Fibroblast of mammary gland (primary cell): ENCODE measurements at regions not wholly inside any gene's neighbourhood (a gene's known extent, or its start where the extent isn't known, plus 50 kb on each side); places are given as distances from the start of the nearest gene placed in this dataset.

Experiments
- DNase-seq: peaks from one replicate; pipeline ENCODE4 v3.0.0-alpha.2; 2010; ENCODE audit warnings: low read depth
- H3K4me3 ChIP-seq: 2 replicates; pipeline ENCODE4 v1.5.1; 2011; ENCODE audit warnings: low read depth, mild to moderate bottlenecking, low read length, moderate library complexity; ENCODE audit not compliant: control insufficient read depth
- TF ChIP-seq, protein P1 (sequence below): conservative IDR thresholded peaks from 2 replicates; pipeline ENCODE4 v1.5.1; 2011; ENCODE audit warnings: low read depth, low read length, inconsistent platforms; ENCODE audit not compliant: control insufficient read depth, insufficient read depth

DNA sequence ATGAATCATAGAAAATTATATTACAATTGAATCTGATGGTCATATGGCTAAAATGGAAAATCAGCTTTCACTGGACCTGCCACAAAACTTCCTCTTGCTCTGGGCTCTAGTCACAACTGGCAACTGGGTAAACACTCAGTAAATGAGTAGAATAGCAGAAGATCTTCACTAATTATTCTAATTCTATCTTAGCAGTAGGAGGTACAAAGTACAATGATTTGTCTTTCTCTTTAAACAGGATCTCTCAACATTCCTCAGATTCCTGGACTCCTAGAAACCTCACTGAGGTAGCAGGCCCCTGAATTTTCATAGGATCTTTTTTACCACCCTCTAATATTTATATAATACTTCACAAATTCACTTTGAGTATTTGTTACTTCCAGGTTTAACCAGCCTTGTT, 239.9 kb upstream of the SMARCA2 start:
- TF ChIP-seq, protein P1, sequence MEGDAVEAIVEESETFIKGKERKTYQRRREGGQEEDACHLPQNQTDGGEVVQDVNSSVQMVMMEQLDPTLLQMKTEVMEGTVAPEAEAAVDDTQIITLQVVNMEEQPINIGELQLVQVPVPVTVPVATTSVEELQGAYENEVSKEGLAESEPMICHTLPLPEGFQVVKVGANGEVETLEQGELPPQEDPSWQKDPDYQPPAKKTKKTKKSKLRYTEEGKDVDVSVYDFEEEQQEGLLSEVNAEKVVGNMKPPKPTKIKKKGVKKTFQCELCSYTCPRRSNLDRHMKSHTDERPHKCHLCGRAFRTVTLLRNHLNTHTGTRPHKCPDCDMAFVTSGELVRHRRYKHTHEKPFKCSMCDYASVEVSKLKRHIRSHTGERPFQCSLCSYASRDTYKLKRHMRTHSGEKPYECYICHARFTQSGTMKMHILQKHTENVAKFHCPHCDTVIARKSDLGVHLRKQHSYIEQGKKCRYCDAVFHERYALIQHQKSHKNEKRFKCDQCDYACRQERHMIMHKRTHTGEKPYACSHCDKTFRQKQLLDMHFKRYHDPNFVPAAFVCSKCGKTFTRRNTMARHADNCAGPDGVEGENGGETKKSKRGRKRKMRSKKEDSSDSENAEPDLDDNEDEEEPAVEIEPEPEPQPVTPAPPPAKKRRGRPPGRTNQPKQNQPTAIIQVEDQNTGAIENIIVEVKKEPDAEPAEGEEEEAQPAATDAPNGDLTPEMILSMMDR, result no peak
- H3K4me3 ChIP-seq, result no peak overlapping the region
- no peak for DNase-seq

GRCh38 chr9:1776668-1777067, 238.5 kb upstream of the SMARCA2 start:
- TF ChIP-seq, protein P1, result no peak
- H3K4me3 ChIP-seq, result no peak overlapping the region
- no peak for DNase-seq

DNA sequence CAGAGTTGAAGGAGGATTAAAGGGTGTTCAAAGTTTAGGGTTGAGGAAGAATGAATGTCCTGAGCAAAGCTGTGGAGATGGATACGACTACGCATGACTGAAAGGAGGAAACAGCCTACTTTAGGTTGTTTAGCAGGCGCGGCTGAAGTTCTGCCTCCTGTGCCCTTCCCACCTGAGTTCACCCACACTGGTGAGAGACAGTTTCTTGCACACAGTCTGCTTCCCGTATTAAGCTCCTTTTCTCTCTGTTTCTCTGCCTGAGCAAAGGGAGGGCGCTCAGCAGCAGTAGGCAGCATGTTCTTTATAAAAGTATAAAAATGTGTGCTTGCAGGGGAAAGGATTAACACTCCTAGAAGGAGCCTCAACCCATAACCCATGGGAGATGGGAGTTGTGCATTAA, 224.0 kb upstream of the SMARCA2 start:
- TF ChIP-seq, protein P1, result no peak
- H3K4me3 ChIP-seq, result no peak overlapping the region
- DNase-seq, result no peak

DNA sequence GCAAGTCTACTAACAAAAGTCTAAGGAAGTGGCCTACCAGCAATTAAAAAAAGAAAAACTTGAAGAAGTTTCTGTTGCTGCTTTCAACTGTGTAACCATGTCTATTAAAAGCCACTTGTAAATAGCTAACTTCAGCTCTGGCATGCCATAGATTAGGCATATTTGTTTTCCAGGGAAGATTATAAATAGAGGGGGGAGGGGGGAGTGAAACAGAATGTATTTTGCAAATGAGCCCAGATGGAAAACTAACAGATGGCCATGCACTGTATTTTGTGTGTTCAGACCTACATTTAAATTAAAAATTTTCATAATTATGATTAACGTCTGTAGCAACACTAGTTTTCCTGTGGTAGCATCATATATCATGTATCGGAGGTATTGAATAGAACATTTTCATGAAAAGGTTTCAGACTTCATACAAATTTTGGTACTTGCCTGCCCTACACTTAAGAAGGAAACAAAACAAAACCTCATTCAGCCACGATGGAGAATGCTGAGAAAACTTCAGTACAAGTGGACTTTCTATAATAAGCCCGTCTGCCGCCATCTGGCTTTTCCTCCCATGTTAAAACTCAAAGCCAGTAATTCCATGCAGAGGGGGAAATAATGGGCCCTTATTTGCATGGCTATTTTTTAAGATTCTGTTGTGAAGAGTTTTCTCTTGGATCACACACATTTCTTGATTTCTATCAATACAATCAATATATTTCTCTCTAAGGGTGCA, 220.4 kb upstream of the SMARCA2 start:
- TF ChIP-seq, protein P1, result no peak
- DNase-seq, result no peak
- no peak overlapping the region for H3K4me3 ChIP-seq

GRCh38 chr9:1804128-1804865, 210.8 kb upstream of the SMARCA2 start:
- no peak for DNase-seq
- TF ChIP-seq, protein P1, result no peak
- no peak overlapping the region for H3K4me3 ChIP-seq

DNA sequence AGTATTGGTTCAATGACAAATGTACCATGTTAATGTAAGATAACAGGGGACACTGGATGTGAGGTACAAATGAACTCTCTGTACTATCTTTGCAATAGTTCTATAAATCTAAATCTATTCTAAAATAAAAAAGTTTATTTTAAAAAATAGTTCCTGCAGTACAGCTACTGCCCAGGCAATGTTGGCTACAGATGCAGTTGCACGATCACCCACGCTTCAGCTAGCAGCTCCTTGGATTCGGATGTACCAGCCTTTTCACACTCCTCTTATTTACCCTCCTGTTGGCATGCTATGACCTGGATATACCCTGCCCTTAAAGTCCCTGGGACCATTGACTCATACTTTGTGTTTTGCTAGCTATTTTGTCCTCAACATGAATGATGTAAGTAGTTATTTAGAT, 185.4 kb upstream of the SMARCA2 start:
- DNase-seq, result no peak
- TF ChIP-seq, protein P1, result no peak
- H3K4me3 ChIP-seq, result no peak overlapping the region
